ENCODE measurements at regions not wholly inside any gene's neighbourhood (a gene's known extent, or its start where the extent isn't known, plus 50 kb on each side); places are given as distances from the start of the nearest gene placed in this dataset.

DNA sequence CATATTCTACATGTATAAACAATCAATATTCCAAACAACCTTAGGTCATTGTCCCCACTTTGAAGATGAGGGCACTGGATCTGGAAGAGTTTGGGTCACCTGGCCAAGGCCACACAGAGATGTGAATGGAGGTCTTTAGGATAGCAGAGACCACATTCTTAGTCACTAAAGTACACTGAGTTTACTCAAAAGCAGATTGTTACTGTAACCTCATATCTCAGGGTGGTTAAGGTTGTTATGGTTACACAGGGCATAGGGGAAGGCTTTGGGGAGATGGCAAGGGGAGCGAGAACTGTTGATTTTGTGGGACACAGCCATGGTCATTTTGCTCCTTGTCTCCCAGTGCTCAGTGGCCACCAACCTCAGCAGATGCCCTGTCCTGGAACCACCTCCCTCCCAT is 109.4 kb downstream of the GATA6 start:
- TF ChIP-seq, protein P1, sequence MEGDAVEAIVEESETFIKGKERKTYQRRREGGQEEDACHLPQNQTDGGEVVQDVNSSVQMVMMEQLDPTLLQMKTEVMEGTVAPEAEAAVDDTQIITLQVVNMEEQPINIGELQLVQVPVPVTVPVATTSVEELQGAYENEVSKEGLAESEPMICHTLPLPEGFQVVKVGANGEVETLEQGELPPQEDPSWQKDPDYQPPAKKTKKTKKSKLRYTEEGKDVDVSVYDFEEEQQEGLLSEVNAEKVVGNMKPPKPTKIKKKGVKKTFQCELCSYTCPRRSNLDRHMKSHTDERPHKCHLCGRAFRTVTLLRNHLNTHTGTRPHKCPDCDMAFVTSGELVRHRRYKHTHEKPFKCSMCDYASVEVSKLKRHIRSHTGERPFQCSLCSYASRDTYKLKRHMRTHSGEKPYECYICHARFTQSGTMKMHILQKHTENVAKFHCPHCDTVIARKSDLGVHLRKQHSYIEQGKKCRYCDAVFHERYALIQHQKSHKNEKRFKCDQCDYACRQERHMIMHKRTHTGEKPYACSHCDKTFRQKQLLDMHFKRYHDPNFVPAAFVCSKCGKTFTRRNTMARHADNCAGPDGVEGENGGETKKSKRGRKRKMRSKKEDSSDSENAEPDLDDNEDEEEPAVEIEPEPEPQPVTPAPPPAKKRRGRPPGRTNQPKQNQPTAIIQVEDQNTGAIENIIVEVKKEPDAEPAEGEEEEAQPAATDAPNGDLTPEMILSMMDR (IDR thresholded peaks at IDR 0.05; ENCODE audit: poor library complexity, severe bottlenecking) = no peak
- TF ChIP-seq POLR2AphosphoS5 (IDR thresholded peaks at IDR 0.05) (no peak), RAD21 (conservative IDR thresholded peaks at IDR 0.05) (no peak), EP300 (conservative IDR thresholded peaks at IDR 0.05; ENCODE audit: poor library complexity, severe bottlenecking) (no peak)

Data from neural cell (in vitro differentiated cells).